Smooth muscle cell (in vitro differentiated cells): ENCODE measurements at regions not wholly inside any gene's neighbourhood (a gene's known extent, or its start where the extent isn't known, plus 50 kb on each side); places are given as distances from the start of the nearest gene placed in this dataset.

ENCODE experiments used
- DNase-seq: peaks from one replicate; lab custom pipeline; 2025; ENCODE audit not compliant: unreplicated experiment; lab: John Stamatoyannopoulos, UW
- H2AFZ ChIP-seq: fragments of 200-600 bp; sonication (generic); 2 replicates; pipeline ENCODE4 v1.6.0; 2016; ENCODE audit warnings: antibody characterized with exemption, low read depth, mild to moderate bottlenecking
- H3F3A ChIP-seq: fragments of 200-600 bp; sonication (generic); 2 replicates; pipeline ENCODE4 v1.6.0; 2017; ENCODE audit warnings: antibody characterized with exemption, low read depth
- H3K27ac ChIP-seq: fragments of 200-600 bp; sonication (generic); 2 replicates; pipeline ENCODE4 v1.5.1; 2016; ENCODE audit warnings: low read depth, mild to moderate bottlenecking
- H3K27me3 ChIP-seq: fragments of 200-600 bp; sonication (generic); 2 replicates; pipeline ENCODE4 v1.6.1; 2016; ENCODE audit warnings: low read depth, mild to moderate bottlenecking
- H3K36me3 ChIP-seq: fragments of 200-600 bp; sonication (generic); 2 replicates; pipeline ENCODE4 v1.5.1; 2016; ENCODE audit warnings: low read depth
- H3K4me1 ChIP-seq: fragments of 200-600 bp; sonication (generic); 2 replicates; pipeline ENCODE4 v1.5.1; 2016; ENCODE audit warnings: low read depth
- H3K4me2 ChIP-seq: fragments of 200-600 bp; sonication (generic); 2 replicates; pipeline ENCODE4 v1.6.0; 2016; ENCODE audit warnings: mild to moderate bottlenecking
- H3K4me3 ChIP-seq: fragments of 200-600 bp; sonication (generic); 2 replicates; pipeline ENCODE4 v1.5.1; 2016; ENCODE audit warnings: mild to moderate bottlenecking
- H3K79me2 ChIP-seq: fragments of 200-600 bp; sonication (generic); 2 replicates; pipeline ENCODE4 v1.6.0; 2016; ENCODE audit warnings: low read depth, mild to moderate bottlenecking
- H3K9ac ChIP-seq: fragments of 200-600 bp; sonication (generic); 2 replicates; pipeline ENCODE4 v1.6.0; 2016; ENCODE audit warnings: low read depth
- H3K9me3 ChIP-seq: fragments of 200-600 bp; sonication (generic); replicated peaks from 2 replicates; pipeline ENCODE4 v1.5.1; 2016; ENCODE audit warnings: low read depth
- H4K20me1 ChIP-seq: fragments of 200-600 bp; sonication (generic); 2 replicates; pipeline ENCODE4 v1.6.0; 2016; ENCODE audit warnings: low read depth
- WGBS: methylation state at CpG from one replicate; pipeline ENCODE4 v1.1.7; 2016; ENCODE audit warnings: low lambda C conversion rate; 5-methylcytosine and 5-hydroxymethylcytosine counted together
- TF ChIP-seq, protein P1 (sequence below): fragments of 200-600 bp; sonication (generic); IDR thresholded peaks from 2 replicates; pipeline ENCODE4 v1.5.1; 2017; ENCODE audit warnings: borderline replicate concordance, mild to moderate bottlenecking, antibody characterized with exemption; ENCODE audit not compliant: insufficient read depth, poor library complexity, severe bottlenecking

DNA sequence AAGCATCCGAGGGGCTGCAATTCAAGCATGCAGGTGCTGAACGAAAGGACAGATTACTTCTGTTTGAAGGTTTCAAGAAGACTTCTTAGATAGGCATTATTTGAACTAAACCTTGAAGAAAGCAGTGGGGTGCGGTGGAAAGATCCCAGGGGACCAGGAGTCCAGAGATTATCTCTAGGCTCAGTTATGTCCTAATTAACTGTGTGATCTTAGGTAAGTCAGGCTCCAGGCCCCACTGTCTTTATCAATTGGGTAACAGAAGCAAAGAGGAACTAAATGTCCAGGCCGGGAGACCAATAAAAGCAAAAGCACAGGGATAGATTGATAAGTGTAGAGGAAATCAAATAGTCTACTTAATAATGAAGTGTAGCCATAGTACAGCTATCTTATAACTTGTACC lies 72.9 kb upstream of the CDC42BPA start:
- H3K27me3 ChIP-seq, result no peaks in the 10 kb centered on the region
- no peaks in the 10 kb centered on the region for H3K4me1 ChIP-seq
- no peaks in the 10 kb centered on the region for H4K20me1 ChIP-seq
- no peak overlapping the region for H3K4me2 ChIP-seq
- TF ChIP-seq, protein P1, sequence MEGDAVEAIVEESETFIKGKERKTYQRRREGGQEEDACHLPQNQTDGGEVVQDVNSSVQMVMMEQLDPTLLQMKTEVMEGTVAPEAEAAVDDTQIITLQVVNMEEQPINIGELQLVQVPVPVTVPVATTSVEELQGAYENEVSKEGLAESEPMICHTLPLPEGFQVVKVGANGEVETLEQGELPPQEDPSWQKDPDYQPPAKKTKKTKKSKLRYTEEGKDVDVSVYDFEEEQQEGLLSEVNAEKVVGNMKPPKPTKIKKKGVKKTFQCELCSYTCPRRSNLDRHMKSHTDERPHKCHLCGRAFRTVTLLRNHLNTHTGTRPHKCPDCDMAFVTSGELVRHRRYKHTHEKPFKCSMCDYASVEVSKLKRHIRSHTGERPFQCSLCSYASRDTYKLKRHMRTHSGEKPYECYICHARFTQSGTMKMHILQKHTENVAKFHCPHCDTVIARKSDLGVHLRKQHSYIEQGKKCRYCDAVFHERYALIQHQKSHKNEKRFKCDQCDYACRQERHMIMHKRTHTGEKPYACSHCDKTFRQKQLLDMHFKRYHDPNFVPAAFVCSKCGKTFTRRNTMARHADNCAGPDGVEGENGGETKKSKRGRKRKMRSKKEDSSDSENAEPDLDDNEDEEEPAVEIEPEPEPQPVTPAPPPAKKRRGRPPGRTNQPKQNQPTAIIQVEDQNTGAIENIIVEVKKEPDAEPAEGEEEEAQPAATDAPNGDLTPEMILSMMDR, result no peak
- no peak overlapping the region for H3K4me3 ChIP-seq
- no peak overlapping the region for H3K9ac ChIP-seq
- no peak overlapping the region for H2AFZ ChIP-seq
- 92% methylated on average over 4 of the region's 4 CpGs for WGBS
- DNase-seq, result no peak
- no peaks in the 10 kb centered on the region for H3K36me3 ChIP-seq
- no peak overlapping the region for H3K27ac ChIP-seq
- no peaks in the 10 kb centered on the region for H3F3A ChIP-seq
- no peaks in the 10 kb centered on the region for H3K9me3 ChIP-seq
- no peaks in the 10 kb centered on the region for H3K79me2 ChIP-seq

DNA sequence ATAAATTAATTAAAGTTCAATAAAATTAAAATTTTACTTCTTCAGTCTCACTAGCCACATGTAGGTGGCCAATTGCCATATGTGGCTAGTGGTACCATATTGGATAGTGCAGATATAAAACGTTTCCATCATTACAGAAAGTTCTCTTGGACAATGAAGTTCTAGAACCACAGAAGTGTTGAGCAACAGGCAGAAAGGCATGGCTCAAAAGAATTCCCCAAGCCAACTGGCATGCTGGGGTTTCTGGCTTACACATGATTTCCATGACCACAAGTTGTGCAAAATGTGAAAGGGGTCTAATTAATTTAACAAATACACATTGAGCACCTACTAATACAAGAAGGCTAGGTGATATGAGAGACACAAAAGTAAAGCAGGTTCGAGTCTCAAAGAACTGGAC lies 72.2 kb upstream of the CDC42BPA start:
- DNase-seq, result no peak
- Histone ChIP-seq H2AFZ (no peak overlapping the region), H3K79me2 (no peaks in the 10 kb centered on the region), H3K27me3 (no peaks in the 10 kb centered on the region), H3F3A (no peaks in the 10 kb centered on the region), H3K4me2 (no peak overlapping the region), H3K27ac (no peak overlapping the region), H3K9me3 (no peaks in the 10 kb centered on the region), H3K36me3 (no peaks in the 10 kb centered on the region), H4K20me1 (no peaks in the 10 kb centered on the region), H3K4me1 (no peaks in the 10 kb centered on the region), H3K4me3 (no peak overlapping the region), H3K9ac (no peak overlapping the region)
- TF ChIP-seq, protein P1, result no peak
- WGBS, result 76% methylated on average over 2 of the region's 2 CpGs

DNA sequence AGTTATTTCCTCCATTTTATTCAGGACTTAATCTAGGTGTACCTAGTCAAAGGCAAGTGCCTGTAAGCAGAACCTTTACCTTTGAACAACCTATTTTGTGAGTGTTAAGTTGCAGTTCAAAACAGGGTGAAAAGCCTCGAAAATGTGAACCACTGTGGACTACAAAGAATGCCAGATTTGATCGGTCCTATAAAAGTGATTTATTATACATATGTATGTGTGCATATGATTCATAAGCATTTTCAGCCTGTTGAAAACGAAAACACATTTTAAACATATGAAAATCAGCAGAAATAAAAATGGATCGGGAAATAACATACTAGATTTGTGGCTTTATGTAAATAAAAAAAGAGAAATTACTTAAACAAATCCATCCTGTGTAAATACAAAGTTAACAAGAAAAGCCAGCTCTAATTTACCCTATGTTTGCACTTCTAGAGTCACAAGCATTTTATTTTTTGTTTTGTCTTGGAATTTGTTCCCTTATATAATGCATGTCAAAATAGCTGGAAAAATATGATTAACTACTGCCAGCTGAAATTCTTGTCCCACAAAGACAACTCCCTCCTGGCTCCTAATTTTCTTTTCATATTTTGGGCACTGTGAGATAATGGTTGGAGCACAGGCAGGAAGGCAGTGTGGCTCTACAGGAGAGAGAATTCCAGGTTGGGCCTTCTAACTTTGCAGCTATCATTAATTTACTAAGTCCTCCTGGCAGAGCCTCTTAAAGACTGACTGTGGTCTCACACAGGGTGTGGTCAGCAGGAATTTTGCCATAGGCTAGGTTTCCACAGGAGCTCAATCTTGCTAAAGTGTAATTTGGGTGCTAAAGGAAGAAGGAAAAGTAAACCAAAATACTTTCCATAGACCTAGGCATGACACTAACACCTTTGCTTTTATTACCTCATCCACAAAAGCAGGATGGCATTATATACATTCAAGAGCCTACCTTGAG lies 70.2 kb upstream of the CDC42BPA start:
- H3K9me3 ChIP-seq, result no peaks in the 10 kb centered on the region
- H3K4me2 ChIP-seq, result no peak overlapping the region
- no peaks in the 10 kb centered on the region for H3K36me3 ChIP-seq
- H3K79me2 ChIP-seq, result no peaks in the 10 kb centered on the region
- H4K20me1 ChIP-seq, result no peaks in the 10 kb centered on the region
- no peaks in the 10 kb centered on the region for H3F3A ChIP-seq
- no peak overlapping the region for H2AFZ ChIP-seq
- H3K27me3 ChIP-seq, result no peaks in the 10 kb centered on the region
- no peak overlapping the region for H3K9ac ChIP-seq
- H3K27ac ChIP-seq, result no peak overlapping the region
- WGBS, result 80% methylated on average over 4 of the region's 4 CpGs
- no peaks in the 10 kb centered on the region for H3K4me1 ChIP-seq
- no peak overlapping the region for H3K4me3 ChIP-seq
- DNase-seq, result no peak
- TF ChIP-seq, protein P1, result no peak

DNA sequence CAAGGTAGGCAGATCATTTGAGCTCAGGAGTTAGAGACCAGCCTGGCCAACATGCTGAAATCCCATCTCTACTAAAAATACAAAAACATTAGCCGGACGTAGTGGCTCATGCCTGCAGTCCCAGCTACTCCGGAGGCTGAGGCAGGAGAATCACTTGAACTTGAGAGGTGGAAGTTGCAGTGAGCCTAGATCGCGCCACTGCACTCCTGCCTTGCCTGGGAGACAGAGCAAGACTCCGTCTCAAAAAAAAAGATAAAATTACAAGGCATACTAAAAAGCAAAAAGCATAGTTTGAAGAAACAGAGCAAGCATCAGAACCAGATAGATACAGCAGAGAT lies 61.2 kb upstream of the CDC42BPA start:
- 93% methylated on average over 6 of the region's 6 CpGs for WGBS
- H2AFZ ChIP-seq, result no peak overlapping the region

More for the DNA sequence above, 61.2 kb upstream of the CDC42BPA start:
- TF ChIP-seq, protein P1, result no peak
- Histone ChIP-seq H3K4me2 (no peak overlapping the region), H3K4me3 (no peak overlapping the region), H3K9me3 (no peaks in the 10 kb centered on the region), H3K27me3 (no peaks in the 10 kb centered on the region), H4K20me1 (no peaks in the 10 kb centered on the region), H3K27ac (no peak overlapping the region), H3K4me1 (peaks cover 12% of the 10 kb centered on the region), H3K36me3 (no peaks in the 10 kb centered on the region), H3K9ac (no peak overlapping the region), H3F3A (no peaks in the 10 kb centered on the region), H3K79me2 (no peaks in the 10 kb centered on the region)
- DNase-seq, result no peak
